ENCODE measurements at regions not wholly inside any gene's neighbourhood (a gene's known extent, or its start where the extent isn't known, plus 50 kb on each side); places are given as distances from the start of the nearest gene placed in this dataset.

DNA sequence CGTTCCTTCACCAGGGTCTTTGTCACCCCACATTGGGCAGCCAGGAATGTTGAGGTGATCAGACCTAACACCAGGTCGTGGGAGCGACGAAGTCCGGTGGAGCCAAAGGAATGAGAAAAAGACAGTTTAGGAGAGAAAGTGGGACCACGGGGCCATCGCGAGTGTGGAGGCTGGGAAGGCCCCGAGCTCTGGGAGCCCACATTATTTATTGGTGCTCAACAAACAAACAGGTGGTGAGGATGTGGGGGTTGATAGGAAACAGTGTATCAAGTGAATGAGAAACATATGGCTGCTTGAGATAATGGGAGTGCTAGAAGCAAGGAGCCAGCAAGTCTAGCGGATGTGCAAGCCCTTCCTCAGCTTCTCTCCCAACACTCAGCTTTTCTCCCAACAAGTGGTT lies 287.1 kb upstream of the SGK1 start:
- TF ChIP-seq CTCF (conservative IDR thresholded peaks at IDR 0.05; ENCODE audit: low read length) (no peak), EZH2phosphoT487 (IDR thresholded peaks at IDR 0.05; ENCODE audit: borderline replicate concordance) (no peak)
- Histone ChIP-seq H3K4me1 (ENCODE audit: insufficient read depth, low read length, poor library complexity, severe bottlenecking) (no peaks in the 10 kb centered on the region), H3K27me3 (ENCODE audit: insufficient read depth, low read length, poor library complexity, severe bottlenecking) (no peaks in the 10 kb centered on the region), H3F3A (ENCODE audit: low read depth) (no peaks in the 10 kb centered on the region), H3K79me2 (ENCODE audit: insufficient read depth, low read length) (no peaks in the 10 kb centered on the region), H3K36me3 (ENCODE audit: insufficient read depth, low read length) (no peaks in the 10 kb centered on the region), H2AFZ (ENCODE audit: low read length) (no peak overlapping the region), H3K9me2 (replicated peaks; ENCODE audit: low read depth, low read length) (no peaks in the 10 kb centered on the region), H3K4me3 (ENCODE audit: low read length, poor library complexity, severe bottlenecking) (no peak overlapping the region), H3K9ac (ENCODE audit: low read depth, low read length, poor library complexity, severe bottlenecking) (no peak overlapping the region), H4K20me1 (ENCODE audit: insufficient read depth, low read length, poor library complexity, severe bottlenecking) (no peaks in the 10 kb centered on the region), H3K4me2 (ENCODE audit: low read depth, low read length, poor library complexity, severe bottlenecking) (no peak overlapping the region), H3K9me3 (ENCODE audit: insufficient read depth, low read depth, low read length) (peaks cover 6% of the 10 kb centered on the region; the same call in 1 of the 2 replicates)

GRCh38 chr6:134604014-134604676 lies 286.2 kb upstream of the SGK1 start:
- peaks cover 6% of the 10 kb centered on the region; the same call in 1 of the 2 replicates for H3K9me3 ChIP-seq (ENCODE audit: insufficient read depth, low read depth, low read length)
- no peaks in the 10 kb centered on the region for H4K20me1 ChIP-seq (ENCODE audit: insufficient read depth, low read length, poor library complexity, severe bottlenecking)
- H3K4me3 ChIP-seq (ENCODE audit: low read length, poor library complexity, severe bottlenecking), result no peak overlapping the region
- H3K27me3 ChIP-seq (ENCODE audit: insufficient read depth, low read length, poor library complexity, severe bottlenecking), result no peaks in the 10 kb centered on the region
- H3K36me3 ChIP-seq (ENCODE audit: insufficient read depth, low read length), result no peaks in the 10 kb centered on the region
- TF ChIP-seq CTCF (conservative IDR thresholded peaks at IDR 0.05; ENCODE audit: low read length), result no peak
- TF ChIP-seq EZH2phosphoT487 (IDR thresholded peaks at IDR 0.05; ENCODE audit: borderline replicate concordance), result no peak
- H2AFZ ChIP-seq (ENCODE audit: low read length), result no peak overlapping the region
- no peaks in the 10 kb centered on the region for H3F3A ChIP-seq (ENCODE audit: low read depth)
- H3K9me2 ChIP-seq (replicated peaks; ENCODE audit: low read depth, low read length), result no peaks in the 10 kb centered on the region
- no peaks in the 10 kb centered on the region for H3K79me2 ChIP-seq (ENCODE audit: insufficient read depth, low read length)
- H3K9ac ChIP-seq (ENCODE audit: low read depth, low read length, poor library complexity, severe bottlenecking), result no peak overlapping the region
- no peaks in the 10 kb centered on the region for H3K4me1 ChIP-seq (ENCODE audit: insufficient read depth, low read length, poor library complexity, severe bottlenecking)
- no peak overlapping the region for H3K4me2 ChIP-seq (ENCODE audit: low read depth, low read length, poor library complexity, severe bottlenecking)

DNA sequence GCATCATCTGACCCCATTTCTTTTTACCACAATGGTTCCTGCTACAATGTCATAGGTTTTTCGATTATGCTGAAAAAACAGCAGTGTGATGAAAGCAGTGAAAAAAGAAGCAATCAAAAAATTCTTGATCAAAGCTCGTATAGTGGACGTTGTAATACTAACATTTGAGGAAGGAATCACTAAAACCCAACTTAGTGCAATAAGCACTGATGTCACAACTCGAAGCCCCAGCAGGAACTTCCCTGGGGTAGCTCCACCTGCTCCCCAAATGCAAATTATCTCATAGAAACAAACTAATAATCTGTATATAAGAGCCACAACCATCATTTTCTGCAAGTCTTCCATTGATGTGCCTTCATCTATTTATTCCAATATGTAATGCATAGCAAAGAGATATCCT lies 285.6 kb upstream of the SGK1 start:
- no peaks in the 10 kb centered on the region for H4K20me1 ChIP-seq (ENCODE audit: insufficient read depth, low read length, poor library complexity, severe bottlenecking)
- no peaks in the 10 kb centered on the region for H3K36me3 ChIP-seq (ENCODE audit: insufficient read depth, low read length)
- H3K79me2 ChIP-seq (ENCODE audit: insufficient read depth, low read length), result no peaks in the 10 kb centered on the region
- H3F3A ChIP-seq (ENCODE audit: low read depth), result no peaks in the 10 kb centered on the region
- H3K4me1 ChIP-seq (ENCODE audit: insufficient read depth, low read length, poor library complexity, severe bottlenecking), result no peaks in the 10 kb centered on the region
- H3K9me3 ChIP-seq (ENCODE audit: insufficient read depth, low read depth, low read length), result peaks cover 6% of the 10 kb centered on the region; the same call in 1 of the 2 replicates
- no peak overlapping the region for H3K4me3 ChIP-seq (ENCODE audit: low read length, poor library complexity, severe bottlenecking)
- no peak overlapping the region for H2AFZ ChIP-seq (ENCODE audit: low read length)
- TF ChIP-seq EZH2phosphoT487 (IDR thresholded peaks at IDR 0.05; ENCODE audit: borderline replicate concordance) (no peak), CTCF (conservative IDR thresholded peaks at IDR 0.05; ENCODE audit: low read length) (no peak)
- no peaks in the 10 kb centered on the region for H3K9me2 ChIP-seq (replicated peaks; ENCODE audit: low read depth, low read length)
- no peak overlapping the region for H3K4me2 ChIP-seq (ENCODE audit: low read depth, low read length, poor library complexity, severe bottlenecking)
- H3K9ac ChIP-seq (ENCODE audit: low read depth, low read length, poor library complexity, severe bottlenecking), result no peak overlapping the region
- no peaks in the 10 kb centered on the region for H3K27me3 ChIP-seq (ENCODE audit: insufficient read depth, low read length, poor library complexity, severe bottlenecking)

All from Loucy (cell line).